Fibroblast of peridontal ligament (primary cell): ENCODE measurements at regions not wholly inside any gene's neighbourhood (a gene's known extent, or its start where the extent isn't known, plus 50 kb on each side); places are given as distances from the start of the nearest gene placed in this dataset.
A peak's percentile ranks its signal among the peaks of the same experiment; 100 is the strongest.

Experiments used
- DNase-seq: peaks from one replicate; pipeline ENCODE4 v3.0.0-alpha.2; 2010; ENCODE audit errors: extremely low read depth

DNA sequence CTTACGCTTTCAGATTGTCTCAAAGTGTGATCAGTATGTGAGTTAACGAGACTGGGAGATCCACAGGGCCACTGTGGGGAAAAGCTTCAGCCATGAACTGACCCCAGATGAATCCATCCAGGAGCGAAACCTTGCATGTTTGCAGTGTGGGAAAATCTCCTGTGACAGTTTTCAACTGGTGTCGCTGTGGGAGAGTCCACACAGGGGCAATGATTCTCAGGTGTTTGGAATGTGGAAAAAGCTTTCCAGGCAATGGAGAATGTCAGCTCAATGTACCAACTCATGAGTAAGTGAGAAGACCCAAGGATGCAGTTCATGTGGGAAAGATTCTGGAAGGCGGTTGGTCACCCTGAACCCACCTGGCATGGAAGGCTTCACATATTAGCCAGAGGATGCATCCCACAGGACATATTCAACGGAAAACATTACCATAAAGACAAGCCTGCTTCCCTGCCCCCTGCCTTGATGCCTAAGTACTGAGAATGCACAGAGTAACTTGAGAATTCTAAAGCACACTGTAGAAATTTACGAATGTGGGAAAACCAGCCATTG, 204.1 kb upstream of the BMPER start:
- DNase-seq: no peak

DNA sequence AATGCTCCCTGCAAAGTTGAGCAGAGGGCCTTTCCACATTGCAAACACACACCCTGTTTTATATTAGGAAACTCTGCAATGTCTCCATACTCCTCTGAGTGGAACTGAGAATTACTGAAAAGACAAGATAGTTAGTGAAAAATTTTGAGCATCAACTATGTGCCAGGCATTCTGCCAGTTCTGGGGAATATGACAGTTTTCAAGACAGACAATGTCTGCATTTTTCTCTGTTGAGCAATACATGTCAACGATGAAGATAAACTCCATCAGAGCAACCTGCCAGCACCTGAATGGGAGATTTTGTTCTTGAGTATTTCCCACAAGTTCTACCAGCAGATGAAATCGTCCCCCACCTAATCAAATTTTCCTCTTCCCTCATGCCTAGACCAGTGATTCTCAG, 203.4 kb upstream of the BMPER start:
- no peak for DNase-seq

DNA sequence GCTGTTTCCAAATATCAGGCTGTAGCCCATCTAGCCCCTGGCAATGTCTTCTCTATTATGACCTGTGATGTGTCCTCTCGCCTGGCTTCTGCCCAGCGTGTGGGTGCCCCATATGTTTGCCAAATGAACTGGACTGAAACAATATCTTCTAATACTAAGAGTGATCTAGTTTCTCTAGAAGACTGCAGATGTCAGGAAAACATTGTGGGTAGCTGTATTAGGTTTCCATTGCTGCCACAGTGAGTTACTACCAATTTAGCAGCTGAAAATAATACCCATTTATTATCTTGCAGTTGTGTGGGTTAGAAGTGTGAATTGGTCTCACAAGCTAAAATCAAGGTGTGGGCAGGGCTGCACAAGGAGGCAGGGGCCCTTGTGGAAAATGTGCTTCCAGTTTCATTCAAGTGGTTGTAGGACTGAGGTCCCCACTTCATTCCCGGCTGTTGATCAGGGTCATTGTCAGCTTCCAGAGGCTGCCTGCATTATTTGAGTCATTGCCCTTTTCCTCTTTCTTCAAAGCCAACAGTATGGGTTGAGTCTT, 202.8 kb upstream of the BMPER start:
- no peak for DNase-seq

DNA sequence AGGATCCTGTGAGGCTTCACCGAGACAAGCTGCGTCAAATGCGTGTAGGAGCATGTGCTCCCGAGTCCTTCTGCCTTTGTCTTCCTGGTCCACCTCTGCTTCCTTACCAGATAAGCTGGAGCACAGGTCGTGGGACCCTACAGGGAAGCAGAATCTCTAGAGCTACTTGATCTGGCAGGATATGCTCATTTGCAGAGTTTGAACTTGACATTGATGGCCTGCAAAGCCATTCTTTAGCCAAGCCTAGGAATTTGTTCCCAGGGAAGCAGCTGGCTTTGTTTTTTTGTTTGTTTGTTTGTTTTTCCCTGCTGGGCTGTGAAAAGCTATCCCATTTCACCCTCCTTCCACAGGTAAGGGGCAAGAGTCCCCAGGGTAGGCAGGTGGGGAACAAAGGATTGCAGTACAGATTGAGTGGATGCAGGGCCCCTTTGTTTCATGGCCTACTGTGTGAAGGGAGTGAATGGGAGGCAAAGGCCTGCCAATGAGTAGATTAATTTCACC, 200.0 kb upstream of the BMPER start:
- DNase-seq: no peak

DNA sequence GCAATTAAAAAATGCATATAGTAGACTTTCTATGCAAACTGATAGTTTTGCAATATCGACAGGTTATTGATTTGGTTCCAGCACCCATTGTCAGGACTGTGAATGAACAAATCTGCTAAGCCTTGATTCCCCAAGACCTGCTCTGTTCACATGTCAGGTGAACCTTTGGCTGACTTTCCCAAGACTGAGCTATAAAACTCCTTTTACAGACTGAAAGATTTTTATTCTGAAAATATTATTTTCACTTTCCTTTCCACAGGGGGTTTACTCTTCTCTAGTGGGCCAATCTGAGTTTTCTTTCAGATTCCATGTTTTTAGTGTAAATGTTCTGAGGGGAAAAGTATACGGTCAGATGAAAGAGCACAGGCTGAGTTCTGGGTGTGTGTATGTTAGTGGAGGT, 199.2 kb upstream of the BMPER start:
- DNase-seq: no peak

DNA sequence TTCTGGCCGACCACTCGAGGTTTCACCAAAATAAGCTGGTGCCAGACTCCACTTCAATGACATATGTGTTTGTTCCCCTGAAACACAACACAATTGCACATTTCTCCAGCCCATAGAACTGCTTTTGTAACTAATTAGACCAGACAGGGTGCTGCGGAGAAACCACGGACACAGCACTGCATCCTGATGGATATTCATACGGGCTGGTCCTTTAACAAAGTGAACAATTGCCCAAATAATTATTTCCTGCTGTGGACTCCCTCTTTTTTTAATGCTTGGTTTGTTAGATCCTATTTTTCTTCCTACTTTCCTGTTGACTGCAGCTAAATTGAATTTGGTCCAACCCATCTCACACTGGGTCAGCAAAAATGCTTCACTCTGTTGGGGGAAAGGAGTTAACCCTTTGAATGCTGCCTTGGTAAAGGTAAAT, 198.6 kb upstream of the BMPER start:
- peak; percentile 31 for DNase-seq

DNA sequence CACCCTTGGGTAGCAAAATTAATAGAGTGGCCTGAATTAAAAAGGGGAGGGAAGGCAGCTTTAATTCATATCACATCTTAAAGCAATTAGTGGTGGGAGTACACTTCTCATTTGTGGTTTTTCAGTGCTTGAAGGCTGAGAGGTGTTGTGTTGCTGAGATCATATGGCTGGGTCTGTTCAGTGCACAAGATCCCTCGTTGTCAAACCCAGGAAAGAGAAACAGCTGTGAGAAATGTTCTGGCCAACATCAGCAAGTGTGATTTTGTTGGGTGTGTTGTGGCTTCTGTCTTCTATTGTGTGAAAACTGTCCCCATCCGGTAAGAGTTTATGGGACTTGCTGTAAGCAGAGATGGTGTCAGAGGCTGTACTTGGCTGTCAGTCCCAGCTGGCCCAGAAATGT, 197.9 kb upstream of the BMPER start:
- DNase-seq: no peak

DNA sequence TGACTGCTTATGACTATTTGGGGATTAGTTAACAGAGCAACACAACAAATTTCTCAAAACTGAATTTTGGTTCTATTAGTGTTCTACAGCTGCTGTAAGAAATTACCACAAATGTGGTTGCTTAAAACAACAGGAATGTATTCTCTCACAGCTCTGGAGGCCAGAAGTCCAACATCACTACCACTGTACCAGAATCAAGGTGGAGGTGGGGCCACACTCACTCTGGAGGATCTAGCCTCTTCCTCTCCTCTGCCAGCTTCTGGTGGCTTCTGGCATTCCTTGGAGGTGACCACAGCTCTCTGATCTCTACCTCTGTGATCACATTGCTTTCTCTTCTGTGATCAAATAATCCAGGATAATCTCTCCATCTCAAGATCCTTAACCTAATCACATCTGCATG, 194.7 kb upstream of the BMPER start:
- peak; percentile 16 for DNase-seq

DNA sequence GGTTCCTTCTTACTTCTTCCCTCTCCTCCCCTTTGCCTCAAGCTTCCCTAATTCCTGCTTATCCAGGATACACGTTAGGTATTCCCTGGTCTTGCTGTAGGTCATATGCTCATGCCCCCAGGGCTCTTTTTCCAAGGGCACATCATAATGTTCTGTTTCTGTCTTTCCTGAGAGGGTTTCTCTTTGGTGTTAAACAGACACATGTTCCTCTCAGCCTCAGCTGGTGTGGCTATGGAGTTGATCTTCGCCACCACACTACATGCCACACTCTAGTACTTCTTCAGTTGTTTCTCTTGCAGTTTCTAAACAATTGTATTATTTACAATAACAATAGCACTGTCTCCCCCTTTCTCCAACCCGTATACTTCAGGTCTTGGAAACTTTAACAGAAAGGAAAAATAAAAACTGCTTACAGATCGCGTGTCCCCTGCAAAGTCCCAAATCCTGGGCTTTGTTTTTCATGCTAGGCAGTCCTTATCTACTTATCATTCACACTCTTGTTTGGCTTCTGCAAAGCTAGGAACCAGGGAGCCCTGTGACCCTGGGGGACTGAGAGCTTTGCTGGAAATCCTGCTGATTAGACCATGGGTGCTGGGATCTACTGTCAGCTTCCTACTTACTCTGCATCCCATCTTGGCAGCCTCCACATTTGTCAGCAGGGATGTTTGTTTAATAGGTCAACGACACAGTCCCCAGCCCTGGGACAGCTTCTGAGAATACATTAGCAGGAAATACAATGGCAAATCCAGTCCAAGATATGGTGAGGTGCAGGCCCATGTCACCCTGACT, 193.9 kb upstream of the BMPER start:
- no peak for DNase-seq

DNA sequence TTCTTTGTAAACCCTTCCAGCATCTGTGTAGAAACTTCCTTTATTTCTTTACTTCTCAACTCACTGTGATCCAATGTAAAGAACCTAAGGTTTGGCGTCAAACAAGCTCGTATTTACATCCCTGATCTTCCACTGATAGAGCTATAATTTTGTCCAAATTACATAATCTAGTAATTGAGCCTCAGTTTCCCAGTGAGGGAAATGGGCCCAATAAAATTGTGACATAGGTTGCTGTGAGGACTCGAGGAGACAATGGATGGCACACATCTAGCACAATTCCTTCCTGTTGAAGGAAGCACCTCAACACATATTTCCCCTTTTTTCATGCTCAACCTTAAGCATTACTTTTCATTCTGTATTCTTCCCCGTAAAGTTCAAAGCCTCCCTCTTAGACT, 193.3 kb upstream of the BMPER start:
- no peak for DNase-seq

DNA sequence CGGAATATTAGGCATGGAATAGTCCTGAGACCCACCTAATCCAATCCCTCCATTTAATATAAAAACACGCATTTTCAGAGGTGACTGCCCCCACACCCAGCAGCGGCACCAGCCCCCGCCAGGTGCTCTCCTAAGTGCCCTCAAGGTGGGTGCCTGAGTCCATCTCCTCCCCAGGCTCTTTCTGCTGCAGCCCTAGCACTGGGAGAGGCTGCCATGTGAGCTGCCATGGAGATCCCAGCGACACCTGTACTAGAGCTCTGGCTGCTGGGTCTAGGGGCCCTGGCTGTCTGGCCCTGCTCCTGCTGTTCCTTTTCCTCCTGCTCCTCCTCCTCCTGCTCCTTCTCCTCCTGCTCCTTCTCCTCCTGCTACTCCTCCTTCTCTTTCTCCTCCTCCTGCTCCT, 191.1 kb upstream of the BMPER start:
- DNase-seq: no peak

DNA sequence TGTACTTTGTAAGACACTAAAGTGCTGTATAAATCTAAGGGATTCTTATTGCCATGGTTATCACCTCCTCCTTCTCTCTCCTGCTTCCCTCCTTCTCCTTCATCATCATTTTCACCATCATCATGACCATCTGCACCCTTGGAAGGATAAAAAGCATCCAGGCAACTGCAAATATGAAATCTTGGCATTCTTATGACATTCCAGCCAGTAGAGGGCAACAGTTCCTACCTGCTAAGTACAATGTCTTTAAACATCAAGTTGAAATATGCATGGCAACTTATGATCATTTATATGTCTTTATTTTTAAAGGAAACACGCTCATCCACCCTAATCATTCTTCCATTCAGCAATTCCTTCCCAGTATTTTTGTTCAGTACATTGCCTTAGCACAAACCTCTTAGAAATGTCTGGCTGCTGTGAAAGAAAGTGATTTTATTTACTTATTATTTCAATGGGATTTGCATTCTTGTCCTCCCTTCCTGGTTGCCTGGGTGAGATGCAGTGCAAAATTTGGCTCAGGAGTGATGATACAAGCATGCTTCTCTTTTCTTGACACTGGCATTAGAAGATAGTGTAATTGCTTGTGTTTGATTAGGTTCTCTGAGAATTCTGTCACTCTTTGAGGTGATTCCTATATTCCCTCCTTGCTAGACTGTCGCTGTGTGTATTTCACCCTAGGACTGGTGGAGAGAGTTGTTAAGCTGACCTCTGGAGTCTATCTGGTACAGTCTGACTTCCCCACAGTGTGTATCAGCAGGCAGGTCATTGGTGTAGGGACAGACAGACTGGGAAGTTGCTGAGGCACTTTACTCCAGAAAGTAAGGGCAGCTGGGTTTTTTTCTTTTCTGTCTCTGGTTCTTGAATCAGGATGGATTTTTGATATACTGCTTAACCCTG, 188.5 kb upstream of the BMPER start:
- peak; percentile 73 for DNase-seq

DNA sequence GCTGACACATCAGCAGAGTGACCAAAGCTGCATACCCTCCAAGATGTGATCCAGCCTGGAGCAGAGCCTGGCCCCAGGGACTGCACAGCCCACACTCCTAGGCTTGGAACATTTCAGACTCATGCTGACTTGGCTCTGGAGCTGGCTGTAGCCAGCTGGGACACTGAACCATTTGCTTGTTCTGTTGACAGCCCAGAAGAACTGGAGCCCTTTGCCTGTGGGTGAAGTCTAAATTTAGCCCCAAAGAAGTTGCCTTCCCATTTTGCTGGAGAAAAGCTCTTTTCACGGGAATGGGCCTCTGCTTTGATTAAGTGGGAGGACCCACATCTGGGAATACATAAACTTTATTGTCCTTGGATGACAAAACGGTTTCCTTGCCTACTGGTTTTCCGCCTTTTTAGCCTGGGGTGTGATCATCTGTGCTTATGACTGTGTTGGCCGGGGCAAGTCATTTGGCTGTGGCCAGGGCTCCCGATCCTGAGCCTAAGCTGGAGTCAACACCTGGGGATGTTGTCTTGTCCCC, 186.2 kb upstream of the BMPER start:
- peak; percentile 34 for DNase-seq

DNA sequence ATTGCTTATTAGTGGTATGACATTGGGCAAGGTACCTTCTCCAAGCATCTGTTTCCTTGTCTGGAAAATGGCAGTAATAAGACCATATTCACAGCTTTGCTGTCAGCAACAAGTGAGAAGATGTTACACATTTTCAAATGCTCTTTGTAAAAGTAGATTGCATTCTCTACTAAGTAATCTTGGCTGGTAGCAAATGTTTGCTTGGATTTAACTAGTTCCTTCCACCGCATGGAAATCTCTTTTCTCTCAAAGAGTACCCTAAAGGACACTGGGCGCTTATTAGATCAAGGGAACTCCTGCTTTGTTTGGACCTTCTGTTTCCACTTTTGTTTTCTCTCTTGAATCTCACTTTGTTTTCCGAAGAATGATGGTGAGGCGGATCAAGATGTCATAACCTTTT, 185.2 kb upstream of the BMPER start:
- no peak for DNase-seq

DNA sequence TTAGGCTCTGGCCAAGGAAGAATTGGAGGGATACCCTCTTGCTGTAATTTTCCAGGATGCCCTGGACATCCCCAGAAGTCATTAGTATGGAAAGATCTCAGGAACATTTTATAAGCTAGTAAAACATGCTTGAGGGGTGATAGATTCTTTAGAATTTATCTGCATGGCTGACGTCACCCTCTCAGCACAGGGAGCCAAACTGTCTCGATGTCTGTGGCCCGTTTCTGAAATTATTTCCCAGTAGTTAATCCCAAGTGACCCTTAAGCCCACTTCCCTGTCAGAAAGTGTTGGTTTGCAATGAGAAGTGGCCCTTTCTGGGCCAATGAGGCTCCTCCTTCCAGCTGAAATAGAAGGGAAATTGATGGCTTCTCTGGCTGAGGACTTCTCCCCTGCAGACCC, 184.5 kb upstream of the BMPER start:
- no peak for DNase-seq

DNA sequence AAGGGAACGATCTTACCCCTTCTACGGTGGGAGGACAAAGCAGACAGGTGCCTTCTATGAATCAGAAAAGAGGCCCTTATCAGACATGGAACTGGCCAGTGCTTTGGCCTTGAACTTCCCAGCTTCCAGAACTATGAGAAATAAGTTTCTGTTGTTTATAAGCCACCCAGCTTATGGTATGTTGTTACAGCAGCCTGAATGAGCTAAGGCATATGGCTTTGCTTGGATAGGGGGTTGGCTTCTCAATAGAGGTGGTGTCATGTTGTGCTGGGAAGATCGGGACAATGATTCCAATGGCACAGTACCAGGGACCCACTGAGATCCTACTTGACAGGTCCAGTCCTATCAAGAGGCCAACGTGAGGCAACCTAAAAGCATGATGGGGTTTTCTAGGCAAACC, 183.4 kb upstream of the BMPER start:
- DNase-seq: no peak

DNA sequence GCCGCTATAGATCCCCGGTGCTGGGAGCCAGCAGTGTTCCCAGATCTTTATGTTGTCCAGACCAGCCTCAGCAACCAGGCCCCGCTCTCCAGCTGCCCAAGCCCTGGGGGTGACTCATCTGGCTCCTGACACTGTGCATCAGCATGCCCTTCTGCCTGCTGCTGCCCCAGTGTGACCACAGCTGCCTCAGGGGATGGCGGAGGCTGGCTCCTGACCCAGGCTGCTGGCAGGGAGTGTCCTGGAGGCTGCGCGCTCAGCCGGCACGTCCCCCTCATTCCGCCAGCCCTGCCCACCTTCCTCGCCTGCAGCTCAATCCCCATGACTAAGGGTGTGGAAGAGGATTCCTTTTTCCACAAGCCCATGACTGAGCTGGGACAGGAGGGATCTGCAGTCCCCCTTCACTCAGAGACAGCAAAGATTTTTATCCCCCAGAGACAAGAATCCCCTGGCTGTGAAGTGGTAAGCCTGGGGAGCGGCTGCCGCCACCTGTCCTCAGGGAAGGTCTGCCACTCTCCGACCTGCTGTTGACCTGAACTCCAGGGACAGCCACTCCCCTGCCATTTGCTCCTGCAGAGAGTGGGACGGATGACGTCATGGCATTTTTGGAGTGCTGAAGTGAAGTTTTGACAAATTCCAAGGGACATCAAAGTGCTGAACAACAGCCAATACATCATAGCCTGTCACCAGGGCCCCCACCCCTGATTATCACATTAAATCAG, 182.8 kb upstream of the BMPER start:
- DNase-seq: peak; percentile 51

DNA sequence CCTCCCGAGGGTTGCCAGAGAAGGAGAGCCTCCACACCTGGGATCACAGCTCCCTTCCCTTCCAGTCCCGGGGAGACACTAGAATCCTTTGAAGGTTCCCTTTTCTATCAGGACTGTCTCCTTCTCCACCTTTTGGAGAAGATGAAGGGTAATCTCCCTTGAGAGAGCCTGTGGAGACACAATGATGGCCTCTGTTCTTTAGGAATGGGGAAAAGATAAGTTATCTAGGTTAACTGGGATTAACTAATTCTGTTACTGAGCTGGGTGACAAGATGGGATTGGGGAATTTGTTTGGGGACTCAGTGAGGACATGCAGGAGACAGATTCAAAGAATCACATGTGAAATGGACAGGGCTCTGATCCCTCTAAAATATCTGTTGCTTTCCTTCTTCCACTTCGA, 181.1 kb upstream of the BMPER start:
- DNase-seq: no peak

DNA sequence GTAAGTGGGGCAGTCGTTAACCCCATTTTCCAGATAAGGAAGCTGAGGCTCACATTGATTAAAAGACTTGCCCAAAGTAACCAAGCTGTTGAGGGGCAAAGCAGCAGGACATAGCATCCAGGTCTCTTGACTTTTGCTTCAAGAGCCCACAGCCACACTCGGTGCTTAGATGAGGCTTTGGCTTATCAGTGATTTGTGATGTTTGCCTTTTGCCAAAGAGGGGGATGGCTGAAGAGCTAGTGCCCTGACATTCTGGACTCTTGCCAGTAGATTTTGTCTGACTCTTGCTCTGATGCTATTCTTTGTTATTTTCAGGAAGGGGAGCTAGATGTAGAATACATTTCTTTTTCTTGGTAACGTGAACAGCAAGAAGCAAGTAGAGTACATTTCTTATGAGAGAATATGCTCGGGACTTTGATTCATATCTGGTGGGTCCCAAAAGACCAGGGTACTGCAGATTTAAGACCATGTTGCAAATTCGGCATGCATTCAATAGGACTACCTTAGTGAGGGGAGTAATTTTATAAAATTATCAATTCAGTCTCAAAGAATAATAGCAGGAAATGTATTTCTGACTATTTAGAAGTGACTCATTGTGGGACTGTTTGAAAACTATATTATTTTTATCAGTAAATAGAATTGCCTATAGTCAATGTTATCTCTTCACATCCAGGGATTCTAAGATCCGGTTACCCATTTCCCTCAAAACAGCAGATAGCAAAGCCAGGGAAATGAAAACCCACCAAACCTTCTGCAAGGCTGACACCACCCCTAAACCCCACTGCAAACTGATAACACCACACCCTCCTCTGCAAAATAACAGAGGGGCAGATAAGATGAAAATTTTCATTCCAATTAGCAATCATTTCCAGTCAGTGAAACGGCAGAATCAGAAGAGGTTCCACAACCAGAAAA, 180.0 kb upstream of the BMPER start:
- DNase-seq: no peak

DNA sequence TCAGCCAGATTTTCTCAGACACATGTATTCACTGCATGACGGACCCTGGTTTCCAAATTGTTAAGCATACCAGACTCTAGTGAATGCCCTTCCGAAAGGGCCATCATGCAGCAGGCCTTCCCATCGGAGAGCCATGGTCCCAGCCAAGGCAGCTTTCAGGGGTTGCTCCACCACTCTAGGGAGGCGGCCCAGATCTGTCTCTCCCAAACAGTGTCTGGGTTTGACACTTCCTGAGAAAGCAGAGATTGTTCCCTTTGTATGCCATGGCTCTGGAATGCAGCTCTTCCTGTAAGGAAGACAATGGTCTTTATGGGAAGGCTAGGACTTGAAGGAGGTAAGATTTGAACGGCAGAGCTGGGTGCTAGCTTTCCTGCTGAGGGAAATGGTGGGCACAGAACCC, 178.8 kb upstream of the BMPER start:
- no peak for DNase-seq
